Prostate gland (tissue), 2 donors: ENCODE measurements at regions not wholly inside any gene's neighbourhood (a gene's known extent, or its start where the extent isn't known, plus 50 kb on each side); places are given as distances from the start of the nearest gene placed in this dataset.
"Not testable (repeated sequence)": the region's sequence is repeated elsewhere in the genome, so short reads cannot be mapped to it uniquely, and the experiment has no call there.

Source experiments
- DNase-seq: peaks from one replicate; pipeline ENCODE4 v3.0.0-alpha.2; 2019; ENCODE audit warnings: low spot score
- H3K27ac ChIP-seq, 2 donors: fragments of 200-600 bp; sonication (generic); 2 replicates each; pipeline ENCODE4 v1.5.1; 2017 to 2019
- H3K27me3 ChIP-seq: fragments of 200-600 bp; sonication (generic); replicated peaks from 2 replicates; pipeline ENCODE4 v1.5.1; 2019; ENCODE audit not compliant: insufficient read depth
- H3K36me3 ChIP-seq, 2 donors: fragments of 200-600 bp; sonication (generic); 1 replicate in 1 of 2; 2 replicates in 1 of 2; pipeline versions ENCODE4 v1.5.1 to v1.8.1; 2017 to 2019
- H3K4me1 ChIP-seq: fragments of 200-600 bp; sonication (generic); replicated peaks from 2 replicates; pipeline ENCODE4 v1.5.1; 2019
- H3K4me3 ChIP-seq, 2 donors: fragments of 200-600 bp; sonication (generic); 2 replicates each; pipeline ENCODE4 v1.5.1; 2017 to 2019
- H3K9me3 ChIP-seq: fragments of 200-600 bp; sonication (generic); 2 replicates; pipeline ENCODE4 v1.5.1; 2017
- CTCF ChIP-seq, 4 experiments: fragments of 200-600 bp in 2 of 4; fragments of 450-650 bp in 2 of 4; sonication (generic) in 2 of 4; IDR thresholded peaks; 1 replicate in 3 of 4; 2 replicates in 1 of 4; pipeline ENCODE4 v1.5.1; 2016 to 2019; ENCODE audit warnings: antibody characterized with exemption in 4 of 4, mild to moderate bottlenecking in 2 of 4, moderate library complexity in 2 of 4
- POLR2A ChIP-seq: fragments of 450-650 bp; IDR thresholded peaks from one replicate; pipeline ENCODE4 v1.6.1; 2016; ENCODE audit warnings: antibody characterized with exemption, mild to moderate bottlenecking
- POLR2AphosphoS5 ChIP-seq: sonication (generic); formaldehyde crosslinking; IDR thresholded peaks from one replicate; pipeline ENCODE4 v1.6.1; 2017; ENCODE audit warnings: antibody characterized with exemption
- WGBS: methylation state at CpG from one replicate; pipeline ENCODE4 v1.1.5; 2018; 5-methylcytosine and 5-hydroxymethylcytosine counted together
- intact Hi-C: fragments of 100-400 bp; cut with DNase I; formaldehyde crosslinking; loops from one replicate; pipeline ENCODE4 v1.14.2; 2022

- no peak for DNase-seq
- Histone ChIP-seq H3K27me3 (no peaks in the 10 kb centered on the region), H3K4me3 (no peak overlapping the region), H3K27ac (no peak overlapping the region), H3K9me3 (no peaks in the 10 kb centered on the region), H3K36me3 (no peaks in the 10 kb centered on the region), H3K4me1 (no peaks in the 10 kb centered on the region)
- WGBS, result 41% methylated on average over 6 of the region's 6 CpGs
- intact Hi-C loops, result no loop called here
- TF ChIP-seq POLR2A (no peak), POLR2AphosphoS5 (no peak), CTCF (IDR thresholded peaks at IDR 0.05) (no peak)
Observed at GRCh38 chr6:14549304-14549770, 431.8 kb downstream of the CD83 start.

GRCh38 chr6:14549871-14550270 lies 432.3 kb downstream of the CD83 start:
- Histone ChIP-seq H3K27ac (no peak overlapping the region), H3K27me3 (no peaks in the 10 kb centered on the region), H3K9me3 (no peaks in the 10 kb centered on the region), H3K36me3 (no peaks in the 10 kb centered on the region), H3K4me1 (no peaks in the 10 kb centered on the region), H3K4me3 (no peak overlapping the region)
- no peak for DNase-seq
- intact Hi-C loops, result no loop called here
- 97% methylated on average over 3 of the region's 3 CpGs for WGBS
- TF ChIP-seq CTCF (IDR thresholded peaks at IDR 0.05), result no peak
- TF ChIP-seq POLR2A, result no peak
- TF ChIP-seq POLR2AphosphoS5, result no peak

GRCh38 chr6:14550410-14550809 lies 432.8 kb downstream of the CD83 start:
- no peaks in the 10 kb centered on the region for H3K27me3 ChIP-seq
- 96% methylated on average over 3 of the region's 3 CpGs for whole genome bisulfite sequencing
- intact Hi-C loops, result no loop called here
- H3K4me1 ChIP-seq, result no peaks in the 10 kb centered on the region
- no peak for DNase-seq
- H3K4me3 ChIP-seq, result no peak overlapping the region
- H3K36me3 ChIP-seq, result no peaks in the 10 kb centered on the region
- no peak for TF ChIP-seq POLR2AphosphoS5
- no peak for TF ChIP-seq POLR2A
- no peak for TF ChIP-seq CTCF (IDR thresholded peaks at IDR 0.05)
- H3K9me3 ChIP-seq, result no peaks in the 10 kb centered on the region
- H3K27ac ChIP-seq, result no peak overlapping the region

GRCh38 chr6:14550822-14551221 lies 433.2 kb downstream of the CD83 start:
- intact Hi-C loops, result no loop called here
- WGBS, result 75% methylated on average over 3 of the region's 3 CpGs
- Histone ChIP-seq H3K27me3 (no peaks in the 10 kb centered on the region), H3K36me3 (no peaks in the 10 kb centered on the region), H3K27ac (no peak overlapping the region), H3K4me1 (no peaks in the 10 kb centered on the region), H3K4me3 (no peak overlapping the region), H3K9me3 (no peaks in the 10 kb centered on the region)
- DNase-seq, result no peak
- TF ChIP-seq POLR2A (no peak), POLR2AphosphoS5 (no peak), CTCF (IDR thresholded peaks at IDR 0.05) (no peak)

GRCh38 chr6:14551601-14552000 lies 434.0 kb downstream of the CD83 start:
- H3K9me3 ChIP-seq, H3K27me3 ChIP-seq, H3K36me3 ChIP-seq, intact Hi-C loops, H3K4me3 ChIP-seq, DNase-seq, H3K27ac ChIP-seq, H3K4me1 ChIP-seq: not testable (repeated sequence)
- WGBS, result 98% methylated on average over 8 of the region's 8 CpGs
